Panc1 (cell line): ENCODE measurements at regions not wholly inside any gene's neighbourhood (a gene's known extent, or its start where the extent isn't known, plus 50 kb on each side); places are given as distances from the start of the nearest gene placed in this dataset.

Experiments used
- POLR2AphosphoS5 ChIP-seq: IDR thresholded peaks from 2 replicates; pipeline ENCODE4 v1.6.1; 2012; ENCODE audit warnings: mild to moderate bottlenecking, low read depth, low read length, moderate library complexity
- SIN3A ChIP-seq: IDR thresholded peaks from 2 replicates; pipeline ENCODE4 v1.6.1; 2012; ENCODE audit warnings: low read depth, mild to moderate bottlenecking, low read length, moderate library complexity, borderline replicate concordance; ENCODE audit not compliant: insufficient read depth
- TF ChIP-seq, protein P1 (sequence below): fragments of 450-650 bp; IDR thresholded peaks from 2 replicates; pipeline ENCODE4 v1.5.1; 2017; ENCODE audit warnings: mild to moderate bottlenecking
- TF ChIP-seq, protein P2 (sequence below), 2 experiments: IDR thresholded peaks; 2 replicates each; pipeline ENCODE4 v1.6.1; 2011 to 2012; ENCODE audit warnings: low read depth in 2 of 2, control low read depth in 1 of 2, low read length in 1 of 2, mild to moderate bottlenecking in 1 of 2, moderate library complexity in 1 of 2; ENCODE audit not compliant: insufficient read depth in 1 of 2

DNA sequence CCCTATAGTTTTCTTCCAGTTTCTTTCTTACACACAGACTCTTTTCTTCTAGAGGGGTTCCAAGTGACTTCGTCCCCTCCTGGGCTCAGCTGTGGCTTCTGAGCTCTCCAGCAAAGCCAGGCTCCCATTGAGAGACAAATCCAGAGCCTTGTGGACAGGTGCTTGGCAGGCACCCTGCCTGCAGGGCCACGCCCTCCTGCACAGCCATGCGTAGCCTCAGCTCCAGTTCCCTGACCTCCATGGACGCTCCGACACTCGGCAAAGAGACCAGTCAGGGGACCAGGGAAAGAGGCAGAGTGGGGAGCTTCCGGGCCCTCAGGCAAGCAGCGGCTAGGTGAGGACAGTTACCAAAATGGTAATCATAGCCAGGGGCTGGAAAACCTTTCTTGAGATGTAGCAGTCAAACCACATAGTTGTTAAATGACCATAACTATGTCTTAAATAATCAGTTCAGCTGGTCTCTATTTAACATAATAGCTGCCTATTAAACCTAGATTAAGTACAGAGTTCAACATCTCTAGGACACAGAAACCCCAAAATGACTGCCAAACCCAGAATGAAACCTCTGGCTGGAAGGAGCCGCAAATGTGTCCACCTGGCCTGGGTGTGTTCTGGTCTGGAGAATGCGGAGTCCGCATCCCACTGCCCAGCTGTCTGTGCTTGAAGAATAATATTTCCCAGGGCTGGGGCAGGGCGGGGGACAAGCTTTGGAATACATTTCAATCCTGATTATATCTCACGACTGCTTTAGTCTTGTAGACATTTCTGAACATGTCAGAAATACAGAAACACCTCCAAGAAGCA lies 69.3 kb upstream of the RGMA start:
- TF ChIP-seq, protein P1, sequence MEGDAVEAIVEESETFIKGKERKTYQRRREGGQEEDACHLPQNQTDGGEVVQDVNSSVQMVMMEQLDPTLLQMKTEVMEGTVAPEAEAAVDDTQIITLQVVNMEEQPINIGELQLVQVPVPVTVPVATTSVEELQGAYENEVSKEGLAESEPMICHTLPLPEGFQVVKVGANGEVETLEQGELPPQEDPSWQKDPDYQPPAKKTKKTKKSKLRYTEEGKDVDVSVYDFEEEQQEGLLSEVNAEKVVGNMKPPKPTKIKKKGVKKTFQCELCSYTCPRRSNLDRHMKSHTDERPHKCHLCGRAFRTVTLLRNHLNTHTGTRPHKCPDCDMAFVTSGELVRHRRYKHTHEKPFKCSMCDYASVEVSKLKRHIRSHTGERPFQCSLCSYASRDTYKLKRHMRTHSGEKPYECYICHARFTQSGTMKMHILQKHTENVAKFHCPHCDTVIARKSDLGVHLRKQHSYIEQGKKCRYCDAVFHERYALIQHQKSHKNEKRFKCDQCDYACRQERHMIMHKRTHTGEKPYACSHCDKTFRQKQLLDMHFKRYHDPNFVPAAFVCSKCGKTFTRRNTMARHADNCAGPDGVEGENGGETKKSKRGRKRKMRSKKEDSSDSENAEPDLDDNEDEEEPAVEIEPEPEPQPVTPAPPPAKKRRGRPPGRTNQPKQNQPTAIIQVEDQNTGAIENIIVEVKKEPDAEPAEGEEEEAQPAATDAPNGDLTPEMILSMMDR: no peak
- TF ChIP-seq, protein P2, sequence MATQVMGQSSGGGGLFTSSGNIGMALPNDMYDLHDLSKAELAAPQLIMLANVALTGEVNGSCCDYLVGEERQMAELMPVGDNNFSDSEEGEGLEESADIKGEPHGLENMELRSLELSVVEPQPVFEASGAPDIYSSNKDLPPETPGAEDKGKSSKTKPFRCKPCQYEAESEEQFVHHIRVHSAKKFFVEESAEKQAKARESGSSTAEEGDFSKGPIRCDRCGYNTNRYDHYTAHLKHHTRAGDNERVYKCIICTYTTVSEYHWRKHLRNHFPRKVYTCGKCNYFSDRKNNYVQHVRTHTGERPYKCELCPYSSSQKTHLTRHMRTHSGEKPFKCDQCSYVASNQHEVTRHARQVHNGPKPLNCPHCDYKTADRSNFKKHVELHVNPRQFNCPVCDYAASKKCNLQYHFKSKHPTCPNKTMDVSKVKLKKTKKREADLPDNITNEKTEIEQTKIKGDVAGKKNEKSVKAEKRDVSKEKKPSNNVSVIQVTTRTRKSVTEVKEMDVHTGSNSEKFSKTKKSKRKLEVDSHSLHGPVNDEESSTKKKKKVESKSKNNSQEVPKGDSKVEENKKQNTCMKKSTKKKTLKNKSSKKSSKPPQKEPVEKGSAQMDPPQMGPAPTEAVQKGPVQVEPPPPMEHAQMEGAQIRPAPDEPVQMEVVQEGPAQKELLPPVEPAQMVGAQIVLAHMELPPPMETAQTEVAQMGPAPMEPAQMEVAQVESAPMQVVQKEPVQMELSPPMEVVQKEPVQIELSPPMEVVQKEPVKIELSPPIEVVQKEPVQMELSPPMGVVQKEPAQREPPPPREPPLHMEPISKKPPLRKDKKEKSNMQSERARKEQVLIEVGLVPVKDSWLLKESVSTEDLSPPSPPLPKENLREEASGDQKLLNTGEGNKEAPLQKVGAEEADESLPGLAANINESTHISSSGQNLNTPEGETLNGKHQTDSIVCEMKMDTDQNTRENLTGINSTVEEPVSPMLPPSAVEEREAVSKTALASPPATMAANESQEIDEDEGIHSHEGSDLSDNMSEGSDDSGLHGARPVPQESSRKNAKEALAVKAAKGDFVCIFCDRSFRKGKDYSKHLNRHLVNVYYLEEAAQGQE (IDR thresholded peaks at IDR 0.05; ENCODE audit: insufficient read depth in 1 of 2, low read depth in 2 of 2, low read length in 1 of 2): no peak
- no peak for TF ChIP-seq SIN3A
- TF ChIP-seq POLR2AphosphoS5: no peak
